GM21360 (cell line): ENCODE measurements at regions not wholly inside any gene's neighbourhood (a gene's known extent, or its start where the extent isn't known, plus 50 kb on each side); places are given as distances from the start of the nearest gene placed in this dataset.
"Not testable (repeated sequence)": the region's sequence is repeated elsewhere in the genome, so short reads cannot be mapped to it uniquely, and the experiment has no call there.

Experiments used
- ATAC-seq: cut with Tn5 transposase; IDR thresholded peaks from one replicate; pipeline ENCODE4 v1.9.1; 2021; ENCODE audit warnings: mild to moderate bottlenecking, moderate library complexity; ENCODE audit not compliant: unreplicated experiment

- ATAC-seq = no peak
These were observed 255.1 kb downstream of the MAP2K6 start for GRCh38 chr17:69669441-69670178.

- ATAC-seq = no peak
These were observed 258.4 kb downstream of the MAP2K6 start for GRCh38 chr17:69672924-69673323.

- ATAC-seq = no peak
These were observed 262.6 kb downstream of the MAP2K6 start for GRCh38 chr17:69677130-69677529.

- no peak for ATAC-seq
These were observed 263.7 kb downstream of the MAP2K6 start for GRCh38 chr17:69678206-69678605.

- no peak for ATAC-seq
These were observed 265.3 kb downstream of the MAP2K6 start for GRCh38 chr17:69679829-69680228.

- ATAC-seq = no peak
These were observed 269.8 kb downstream of the MAP2K6 start for GRCh38 chr17:69684251-69684650.

- not testable (repeated sequence) for ATAC-seq
These were observed 270.7 kb downstream of the MAP2K6 start for GRCh38 chr17:69685150-69685549.

GRCh38 chr17:69690531-69690930 lies 276.0 kb downstream of the MAP2K6 start:
- ATAC-seq = no peak

GRCh38 chr17:69692171-69692570 lies 277.7 kb downstream of the MAP2K6 start:
- ATAC-seq = no peak

- no peak for ATAC-seq
These were observed 281.1 kb downstream of the MAP2K6 start for GRCh38 chr17:69695646-69696045.

- no peak for ATAC-seq
These were observed 282.2 kb downstream of the MAP2K6 start for GRCh38 chr17:69696650-69697049.

- ATAC-seq = not testable (repeated sequence)
These were observed 283.9 kb downstream of the MAP2K6 start for GRCh38 chr17:69698352-69698751.

- ATAC-seq = no peak
These were observed 287.6 kb downstream of the MAP2K6 start for GRCh38 chr17:69702078-69702477.

GRCh38 chr17:69703751-69704150 lies 289.3 kb downstream of the MAP2K6 start:
- ATAC-seq = no peak

- no peak for ATAC-seq
These were observed 290.4 kb downstream of the MAP2K6 start for GRCh38 chr17:69704935-69705334.

- ATAC-seq = no peak
These were observed 291.6 kb downstream of the MAP2K6 start for GRCh38 chr17:69706127-69706526.

GRCh38 chr17:69709441-69709840 lies 294.9 kb downstream of the MAP2K6 start:
- no peak for ATAC-seq

- ATAC-seq = no peak
These were observed 296.4 kb downstream of the MAP2K6 start for GRCh38 chr17:69710926-69711325.

- no peak for ATAC-seq
These were observed 297.0 kb downstream of the MAP2K6 start for GRCh38 chr17:69711541-69711940.

- ATAC-seq = no peak
These were observed 298.4 kb downstream of the MAP2K6 start for GRCh38 chr17:69712801-69713311.

- ATAC-seq = no peak
These were observed 299.3 kb downstream of the MAP2K6 start for GRCh38 chr17:69713815-69714214.

- ATAC-seq = no peak
These were observed 300.2 kb downstream of the MAP2K6 start for GRCh38 chr17:69714669-69715068.

GRCh38 chr17:69715656-69716055 lies 301.2 kb downstream of the MAP2K6 start:
- no peak for ATAC-seq
